IMR-90 (cell line): ENCODE measurements at regions not wholly inside any gene's neighbourhood (a gene's known extent, or its start where the extent isn't known, plus 50 kb on each side); places are given as distances from the start of the nearest gene placed in this dataset.
"Not testable (repeated sequence)": the region's sequence is repeated elsewhere in the genome, so short reads cannot be mapped to it uniquely, and the experiment has no call there.

Experiments used
- ATAC-seq: fragments of 200-7000 bp; cut with Tn5 transposase; 2 replicates; pipeline ENCODE4 v1.9.1; 2020; ENCODE audit warnings: low read depth, mild to moderate bottlenecking, moderate library complexity
- BruUV-seq: library from RNA; stranded (reverse); fragments of 400-500 nt; replicated peaks from 2 replicates; lab custom pipeline; 2021; lab: Mats Ljungman, UMichigan
- CTCF ChIA-PET: fragments of 300-600 bp; formaldehyde crosslinking; extraction: SDS; loops from one replicate; lab custom pipeline; 2021; ENCODE audit warnings: antibody characterized with exemption; lab: Yijun Ruan, JAX
- POLR2A ChIA-PET: fragments of 300-600 bp; sonication (Branson Sonifier 250); formaldehyde crosslinking; loops from one replicate; lab custom pipeline; 2022; ENCODE audit warnings: antibody characterized with exemption; ENCODE audit not compliant: unreplicated experiment; lab: Charles Lee
- DNase-seq: peaks from one replicate; pipeline ENCODE4 v3.0.0; 2013
- H2AFZ ChIP-seq: replicated peaks from 2 replicates; pipeline ENCODE3; 2013; ENCODE audit warnings: low read length, mild to moderate bottlenecking; ENCODE audit not compliant: poor library complexity
- H2AK5ac ChIP-seq: 2 replicates; pipeline ENCODE4 v1.6.1; 2013; ENCODE audit warnings: low read depth, low read length, inconsistent platforms
- H2AK9ac ChIP-seq: replicated peaks from 2 replicates; pipeline ENCODE3; 2013; ENCODE audit warnings: mild to moderate bottlenecking, low read depth, low read length, moderate library complexity; ENCODE audit not compliant: poor library complexity
- H2BK120ac ChIP-seq: 2 replicates; pipeline ENCODE4 v1.6.1; 2013; ENCODE audit warnings: low read depth, low read length, inconsistent platforms
- H2BK15ac ChIP-seq: 3 replicates; pipeline ENCODE4 v1.6.1; 2013; ENCODE audit warnings: low read depth, low read length, inconsistent platforms
- H2BK20ac ChIP-seq: 2 replicates; pipeline ENCODE4 v1.6.1; 2013; ENCODE audit warnings: low read depth, mild to moderate bottlenecking, inconsistent platforms, low read length, moderate library complexity
- H2BK5ac ChIP-seq: 2 replicates; pipeline ENCODE4 v1.6.1; 2013; ENCODE audit warnings: mild to moderate bottlenecking, low read depth, low read length, inconsistent platforms; ENCODE audit not compliant: poor library complexity, severe bottlenecking
- H3K14ac ChIP-seq: replicated peaks from 2 replicates; pipeline ENCODE4 v1.6.1; 2013; ENCODE audit warnings: low read depth, low read length, inconsistent platforms
- H3K18ac ChIP-seq: 2 replicates; pipeline ENCODE4 v1.6.1; 2013; ENCODE audit warnings: low read depth, low read length, control low read depth
- H3K23ac ChIP-seq: 2 replicates; pipeline ENCODE4 v1.6.1; 2013; ENCODE audit warnings: low read depth, low read length, inconsistent platforms
- H3K27ac ChIP-seq: 2 replicates; pipeline ENCODE4 v1.5.1; 2013; ENCODE audit warnings: mild to moderate bottlenecking, control low read depth, low read length; ENCODE audit not compliant: insufficient read depth
- H3K27me3 ChIP-seq: 2 replicates; pipeline ENCODE4 v1.6.1; 2013; ENCODE audit warnings: low read length; ENCODE audit not compliant: control insufficient read depth, insufficient read depth
- H3K36me3 ChIP-seq: 2 replicates; pipeline ENCODE4 v1.6.1; 2013; ENCODE audit warnings: low read length, mixed read lengths; ENCODE audit not compliant: control insufficient read depth, insufficient read depth
- H3K4ac ChIP-seq: 2 replicates; pipeline ENCODE4 v1.6.1; 2013; ENCODE audit warnings: low read depth, low read length, inconsistent platforms
- H3K4me1 ChIP-seq: 2 replicates; pipeline ENCODE4 v1.6.1; 2013; ENCODE audit warnings: low read length, mixed read lengths; ENCODE audit not compliant: control insufficient read depth, insufficient read depth
- H3K4me2 ChIP-seq: 2 replicates; pipeline ENCODE4 v1.6.1; 2013; ENCODE audit warnings: low read depth, mild to moderate bottlenecking, control low read depth, low read length, moderate library complexity
- H3K4me3 ChIP-seq: 2 replicates; pipeline ENCODE4 v1.5.1; 2013; ENCODE audit warnings: low read depth, mild to moderate bottlenecking, control low read depth, low read length, moderate library complexity; ENCODE audit not compliant: insufficient read depth
- H3K56ac ChIP-seq: 2 replicates; pipeline ENCODE4 v1.6.1; 2013; ENCODE audit warnings: low read length, inconsistent platforms; ENCODE audit not compliant: insufficient read depth; ENCODE audit errors: extremely low read depth
- H3K79me1 ChIP-seq, 2 experiments: 2 replicates each; pipeline ENCODE4 v1.6.1; 2013; ENCODE audit warnings: low read length in 2 of 2, inconsistent platforms in 1 of 2, low read depth in 1 of 2
- H3K9ac ChIP-seq: 2 replicates; pipeline ENCODE4 v1.6.1; 2013; ENCODE audit warnings: low read depth, low read length, control low read depth
- H3K9me1 ChIP-seq: 2 replicates; pipeline ENCODE4 v1.6.1; 2013; ENCODE audit warnings: low read length, inconsistent platforms; ENCODE audit not compliant: insufficient read depth
- H3K9me3 ChIP-seq: 2 replicates; pipeline ENCODE4 v1.6.1; 2013; ENCODE audit warnings: low read length; ENCODE audit not compliant: control insufficient read depth, insufficient read depth
- H4K20me1 ChIP-seq: 2 replicates; pipeline ENCODE4 v1.6.1; 2013; ENCODE audit warnings: low read length, inconsistent platforms; ENCODE audit not compliant: insufficient read depth
- H4K5ac ChIP-seq: 2 replicates; pipeline ENCODE4 v1.6.1; 2013; ENCODE audit warnings: mild to moderate bottlenecking, low read depth, low read length, control low read depth
- H4K8ac ChIP-seq, 2 experiments: 2 replicates each; pipeline ENCODE4 v1.6.1; 2013; ENCODE audit warnings: low read depth in 2 of 2, low read length in 2 of 2, control low read depth in 1 of 2, inconsistent platforms in 1 of 2
- H4K91ac ChIP-seq: 2 replicates; pipeline ENCODE4 v1.6.1; 2013; ENCODE audit warnings: low read depth, low read length, inconsistent platforms; ENCODE audit not compliant: insufficient read depth
- WGBS, 2 experiments: methylation state at CpG; one replicate each; pipeline versions ENCODE4 v1.1.5 to v1.1.7; 2013; ENCODE audit warnings: missing lambda C conversion rate in 2 of 2; ENCODE audit not compliant: insufficient read length in 1 of 2; ENCODE audit errors: extremely low coverage in 2 of 2; 5-methylcytosine and 5-hydroxymethylcytosine counted together
- dilution Hi-C: fragments of 300-500 bp; cut with HindIII; formaldehyde crosslinking; loops from one replicate; pipeline ENCODE4 v1.14.3; 2018; ENCODE audit warnings: low sequenced_read_pairs; ENCODE audit not compliant: unreplicated experiment
- in situ Hi-C: fragments of 300-500 bp; cut with MboI; formaldehyde crosslinking; loops from 3 replicates; pipeline ENCODE4 v1.14.3; 2019; ENCODE audit warnings: low sequenced_read_pairs, inconsistent platforms, mixed read lengths
- intact Hi-C: fragments of 100-400 bp; cut with micrococcal nuclease; formaldehyde crosslinking; loops from 2 replicates; pipeline ENCODE4 v1.10.0; 2022

DNA sequence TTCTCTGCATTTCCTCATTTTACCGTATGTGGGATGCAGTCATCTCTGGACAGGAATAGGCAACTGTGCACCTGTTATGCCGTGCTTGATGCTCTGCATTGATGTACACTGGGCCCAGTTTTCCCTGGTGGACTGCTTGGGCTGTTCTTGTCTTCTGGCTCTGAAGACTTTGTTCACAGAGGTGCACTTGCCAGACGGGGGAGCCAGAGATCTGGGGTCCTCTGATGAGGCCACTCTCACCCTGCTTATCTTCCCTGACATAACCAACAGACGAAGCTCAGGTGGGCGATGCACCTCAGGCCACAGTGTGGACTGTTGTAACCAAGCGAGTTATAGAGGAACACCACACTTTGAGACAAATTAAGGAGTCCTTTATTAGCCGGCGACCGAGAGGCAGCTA is 1864.6 kb upstream of the DEFB115 start:
- H3K27ac ChIP-seq, H2AK9ac ChIP-seq, H3K4me3 ChIP-seq, intact Hi-C loops, DNase-seq, H2BK20ac ChIP-seq, H3K9me3 ChIP-seq, H3K14ac ChIP-seq, ATAC-seq, H3K36me3 ChIP-seq, H2BK15ac ChIP-seq, H2BK5ac ChIP-seq, H4K5ac ChIP-seq, BruUV-seq, H2AFZ ChIP-seq, H4K20me1 ChIP-seq, H2BK120ac ChIP-seq, H3K18ac ChIP-seq, POLR2A ChIA-PET, H4K91ac ChIP-seq, H2AK5ac ChIP-seq, H3K4me1 ChIP-seq, H3K27me3 ChIP-seq, H3K23ac ChIP-seq, in situ Hi-C loops, H3K9ac ChIP-seq, H3K4ac ChIP-seq, H3K79me1 ChIP-seq, H3K4me2 ChIP-seq, H4K8ac ChIP-seq, dilution Hi-C loops, H3K9me1 ChIP-seq, H3K56ac ChIP-seq, CTCF ChIA-PET: not testable (repeated sequence)
- no CpG with 5 or more reads among the region's 9 CpGs for WGBS, 2 experiments
